Effector memory CD4-positive, alpha-beta T cell (primary cell): ENCODE measurements at regions not wholly inside any gene's neighbourhood (a gene's known extent, or its start where the extent isn't known, plus 50 kb on each side); places are given as distances from the start of the nearest gene placed in this dataset.

Experiments
- DNase-seq, 3 donors: peaks; one replicate each; pipeline ENCODE4 v3.0.0-alpha.2; 2020
- H3K27ac ChIP-seq: 2 replicates; pipeline ENCODE4 v1.7.0; 2013; ENCODE audit warnings: mild to moderate bottlenecking, low read length, moderate library complexity; ENCODE audit not compliant: insufficient read depth, poor library complexity, severe bottlenecking
- H3K27me3 ChIP-seq: replicated peaks from 2 replicates; pipeline ENCODE4 v1.7.0; 2013; ENCODE audit warnings: mild to moderate bottlenecking, low read length; ENCODE audit not compliant: insufficient read depth, control insufficient read depth, poor library complexity, severe bottlenecking
- H3K36me3 ChIP-seq: 2 replicates; pipeline ENCODE4 v1.7.0; 2013; ENCODE audit warnings: mild to moderate bottlenecking, low read length, moderate library complexity; ENCODE audit not compliant: control insufficient read depth, insufficient read depth
- H3K4me1 ChIP-seq: 2 replicates; pipeline ENCODE4 v1.7.0; 2013; ENCODE audit warnings: low read length, mild to moderate bottlenecking; ENCODE audit not compliant: control insufficient read depth, insufficient read depth, poor library complexity, severe bottlenecking
- H3K4me3 ChIP-seq: 2 replicates; pipeline ENCODE4 v1.7.0; 2013; ENCODE audit warnings: low read length, low read depth, mild to moderate bottlenecking; ENCODE audit not compliant: insufficient read depth, poor library complexity, severe bottlenecking
- H3K9me3 ChIP-seq: 2 replicates; pipeline ENCODE4 v1.7.0; 2013; ENCODE audit warnings: mild to moderate bottlenecking, low read length, moderate library complexity; ENCODE audit not compliant: control insufficient read depth

GRCh38 chr6:105804000-105804399 lies 282.1 kb upstream of the PRDM1 start:
- Histone ChIP-seq H3K27me3 (no peaks in the 10 kb centered on the region), H3K36me3 (no peaks in the 10 kb centered on the region), H3K27ac (no peak overlapping the region), H3K4me3 (no peak overlapping the region), H3K9me3 (no peaks in the 10 kb centered on the region), H3K4me1 (peaks cover 5% of the 10 kb centered on the region)
- no peak for DNase-seq

GRCh38 chr6:105803442-105803841 lies 282.7 kb upstream of the PRDM1 start:
- Histone ChIP-seq H3K36me3 (no peaks in the 10 kb centered on the region), H3K27ac (no peak overlapping the region), H3K4me3 (no peak overlapping the region), H3K27me3 (no peaks in the 10 kb centered on the region), H3K9me3 (no peaks in the 10 kb centered on the region), H3K4me1 (no peaks in the 10 kb centered on the region)
- no peak for DNase-seq

GRCh38 chr6:105802703-105803102 lies 283.4 kb upstream of the PRDM1 start:
- Histone ChIP-seq H3K4me3 (no peak overlapping the region), H3K27ac (no peak overlapping the region), H3K4me1 (no peaks in the 10 kb centered on the region), H3K9me3 (no peaks in the 10 kb centered on the region), H3K27me3 (no peaks in the 10 kb centered on the region), H3K36me3 (no peaks in the 10 kb centered on the region)
- DNase-seq, result no peak

GRCh38 chr6:105800871-105801270 lies 285.3 kb upstream of the PRDM1 start:
- Histone ChIP-seq H3K27ac (no peak overlapping the region), H3K27me3 (no peaks in the 10 kb centered on the region), H3K36me3 (no peaks in the 10 kb centered on the region), H3K4me3 (no peak overlapping the region), H3K9me3 (no peaks in the 10 kb centered on the region), H3K4me1 (no peaks in the 10 kb centered on the region)
- DNase-seq, result no peak

- H3K4me3 ChIP-seq, result no peak overlapping the region
- DNase-seq, result no peak
- no peaks in the 10 kb centered on the region for H3K27me3 ChIP-seq
- no peaks in the 10 kb centered on the region for H3K9me3 ChIP-seq
- no peaks in the 10 kb centered on the region for H3K36me3 ChIP-seq
- H3K4me1 ChIP-seq, result no peaks in the 10 kb centered on the region
- no peak overlapping the region for H3K27ac ChIP-seq
Observed at GRCh38 chr6:105800398-105800797, 285.7 kb upstream of the PRDM1 start.

GRCh38 chr6:105799056-105799455 lies 287.1 kb upstream of the PRDM1 start:
- Histone ChIP-seq H3K9me3 (no peaks in the 10 kb centered on the region), H3K27ac (no peak overlapping the region), H3K27me3 (no peaks in the 10 kb centered on the region), H3K4me3 (no peak overlapping the region), H3K36me3 (no peaks in the 10 kb centered on the region), H3K4me1 (no peaks in the 10 kb centered on the region)
- no peak for DNase-seq

- Histone ChIP-seq H3K27me3 (no peaks in the 10 kb centered on the region), H3K27ac (no peak overlapping the region), H3K36me3 (no peaks in the 10 kb centered on the region), H3K4me1 (peaks cover 4% of the 10 kb centered on the region), H3K9me3 (no peaks in the 10 kb centered on the region), H3K4me3 (no peak overlapping the region)
- no peak for DNase-seq
Observed at GRCh38 chr6:105797983-105798453, 288.1 kb upstream of the PRDM1 start.

GRCh38 chr6:105797286-105797979 lies 288.7 kb upstream of the PRDM1 start:
- Histone ChIP-seq H3K27ac (no peak overlapping the region), H3K4me1 (peaks cover 4% of the 10 kb centered on the region), H3K27me3 (no peaks in the 10 kb centered on the region), H3K9me3 (no peaks in the 10 kb centered on the region), H3K4me3 (no peak overlapping the region), H3K36me3 (no peaks in the 10 kb centered on the region)
- no peak for DNase-seq

GRCh38 chr6:105795913-105796517 lies 290.1 kb upstream of the PRDM1 start:
- H3K9me3 ChIP-seq, result no peaks in the 10 kb centered on the region
- H3K4me3 ChIP-seq, result no peak overlapping the region
- peaks cover 4% of the 10 kb centered on the region for H3K4me1 ChIP-seq
- no peak for DNase-seq
- H3K27ac ChIP-seq, result no peak overlapping the region
- no peaks in the 10 kb centered on the region for H3K36me3 ChIP-seq
- no peaks in the 10 kb centered on the region for H3K27me3 ChIP-seq

- Histone ChIP-seq H3K9me3 (no peaks in the 10 kb centered on the region), H3K27ac (no peak overlapping the region), H3K36me3 (no peaks in the 10 kb centered on the region), H3K4me3 (no peak overlapping the region), H3K27me3 (no peaks in the 10 kb centered on the region), H3K4me1 (peaks cover 4% of the 10 kb centered on the region)
- DNase-seq, result no peak
Observed at GRCh38 chr6:105795366-105795765, 290.8 kb upstream of the PRDM1 start.
